GM13977 (cell line): ENCODE measurements at regions not wholly inside any gene's neighbourhood (a gene's known extent, or its start where the extent isn't known, plus 50 kb on each side); places are given as distances from the start of the nearest gene placed in this dataset.
"Not testable (repeated sequence)": the region's sequence is repeated elsewhere in the genome, so short reads cannot be mapped to it uniquely, and the experiment has no call there.

Experiments used
- DNase-seq: peaks from one replicate; pipeline ENCODE4 v3.0.0; 2012; ENCODE audit warnings: low spot score
- in situ Hi-C: fragments of 300-500 bp; cut with MboI; formaldehyde crosslinking; loops from one replicate; pipeline ENCODE4 v1.12.0; 2022; ENCODE audit warnings: low sequenced_read_pairs, low pct_unique_long_range_greater_than_20kb, mixed read lengths, inconsistent platforms; ENCODE audit not compliant: unreplicated experiment
- TF ChIP-seq, protein P1 (sequence below): IDR thresholded peaks from 2 replicates; pipeline ENCODE4 v1.5.1; 2012; ENCODE audit warnings: mild to moderate bottlenecking, control low read depth; ENCODE audit not compliant: insufficient read depth; ENCODE audit errors: extremely low read depth, missing control alignments

DNA sequence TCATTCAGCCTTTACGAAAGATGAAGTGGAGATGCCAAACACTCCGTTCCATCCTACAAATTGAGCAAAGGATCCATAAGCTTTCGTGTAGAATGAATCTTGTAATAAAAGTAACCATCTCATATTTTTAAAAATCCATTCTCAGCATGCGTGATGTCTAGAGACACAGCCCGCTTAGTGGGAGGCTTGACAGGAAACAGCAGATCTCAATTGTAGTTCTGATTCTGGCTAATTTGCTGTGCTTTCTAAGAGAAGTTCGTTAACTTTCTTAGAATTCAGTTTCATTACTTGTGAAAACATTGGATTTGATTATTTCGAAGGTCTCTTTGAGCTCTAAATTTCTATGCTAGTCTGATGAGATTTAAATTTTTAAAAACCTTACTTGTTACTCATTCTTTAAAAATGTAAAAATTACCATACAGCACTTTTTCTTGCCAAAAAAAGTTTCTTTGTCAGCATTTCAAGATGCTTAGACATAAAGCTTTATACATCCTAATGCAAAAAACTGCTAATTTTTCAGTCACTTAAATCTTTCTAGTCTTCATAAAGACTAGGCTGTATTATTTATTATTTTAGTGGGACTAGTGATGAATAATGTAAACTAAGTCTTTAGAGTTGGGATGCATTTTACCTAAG lies 66.9 kb upstream of the NEIL3 start:
- no peak for DNase-seq
- TF ChIP-seq, protein P1, sequence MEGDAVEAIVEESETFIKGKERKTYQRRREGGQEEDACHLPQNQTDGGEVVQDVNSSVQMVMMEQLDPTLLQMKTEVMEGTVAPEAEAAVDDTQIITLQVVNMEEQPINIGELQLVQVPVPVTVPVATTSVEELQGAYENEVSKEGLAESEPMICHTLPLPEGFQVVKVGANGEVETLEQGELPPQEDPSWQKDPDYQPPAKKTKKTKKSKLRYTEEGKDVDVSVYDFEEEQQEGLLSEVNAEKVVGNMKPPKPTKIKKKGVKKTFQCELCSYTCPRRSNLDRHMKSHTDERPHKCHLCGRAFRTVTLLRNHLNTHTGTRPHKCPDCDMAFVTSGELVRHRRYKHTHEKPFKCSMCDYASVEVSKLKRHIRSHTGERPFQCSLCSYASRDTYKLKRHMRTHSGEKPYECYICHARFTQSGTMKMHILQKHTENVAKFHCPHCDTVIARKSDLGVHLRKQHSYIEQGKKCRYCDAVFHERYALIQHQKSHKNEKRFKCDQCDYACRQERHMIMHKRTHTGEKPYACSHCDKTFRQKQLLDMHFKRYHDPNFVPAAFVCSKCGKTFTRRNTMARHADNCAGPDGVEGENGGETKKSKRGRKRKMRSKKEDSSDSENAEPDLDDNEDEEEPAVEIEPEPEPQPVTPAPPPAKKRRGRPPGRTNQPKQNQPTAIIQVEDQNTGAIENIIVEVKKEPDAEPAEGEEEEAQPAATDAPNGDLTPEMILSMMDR = no peak

DNA sequence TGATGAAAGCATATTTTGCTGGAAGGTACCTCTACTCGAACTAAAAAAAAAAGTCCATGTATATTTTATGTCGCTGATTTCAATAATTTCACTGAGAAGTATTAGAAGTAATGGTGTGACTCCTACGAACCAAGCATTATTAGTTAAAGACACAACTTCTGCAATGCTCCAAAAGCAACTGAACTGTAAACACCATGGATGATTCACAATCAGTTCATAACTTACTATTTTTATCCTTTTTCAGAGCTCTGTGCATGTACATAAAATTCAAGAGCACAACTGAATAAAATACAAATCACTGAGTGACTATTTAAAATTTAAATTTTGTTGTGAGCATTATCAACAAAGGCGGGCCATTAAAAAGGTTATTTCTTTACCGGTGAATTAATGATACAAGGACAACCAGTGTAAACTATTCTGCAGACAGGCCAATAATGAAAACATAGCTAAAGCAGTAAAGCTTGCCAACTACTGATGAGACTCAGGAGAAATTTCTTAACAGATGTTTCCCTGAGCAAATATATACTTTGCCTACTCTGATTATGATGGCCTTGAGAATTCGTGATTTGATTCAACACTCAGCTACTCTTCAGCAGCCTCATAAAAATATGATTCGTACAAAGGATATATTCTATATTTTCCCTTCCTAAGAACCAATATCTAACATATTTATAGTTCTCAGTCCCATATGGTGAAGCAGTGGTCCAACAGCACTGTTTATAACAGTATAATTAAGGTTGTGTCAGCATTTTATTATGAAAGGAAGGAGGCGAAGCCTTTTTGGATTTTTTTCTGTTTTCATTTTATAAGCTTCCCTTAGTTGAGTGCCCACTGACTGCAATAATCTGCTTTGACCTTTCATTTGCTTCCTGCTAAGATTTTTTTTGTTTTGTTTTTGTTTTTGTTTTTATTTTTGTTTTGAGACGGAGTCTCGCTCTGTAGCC lies 62.8 kb upstream of the NEIL3 start:
- in situ Hi-C loops = no loop called here
- TF ChIP-seq, protein P1 = no peak
- no peak for DNase-seq

More for the DNA sequence above, 66.9 kb upstream of the NEIL3 start:
- in situ Hi-C loops = no loop called here

DNA sequence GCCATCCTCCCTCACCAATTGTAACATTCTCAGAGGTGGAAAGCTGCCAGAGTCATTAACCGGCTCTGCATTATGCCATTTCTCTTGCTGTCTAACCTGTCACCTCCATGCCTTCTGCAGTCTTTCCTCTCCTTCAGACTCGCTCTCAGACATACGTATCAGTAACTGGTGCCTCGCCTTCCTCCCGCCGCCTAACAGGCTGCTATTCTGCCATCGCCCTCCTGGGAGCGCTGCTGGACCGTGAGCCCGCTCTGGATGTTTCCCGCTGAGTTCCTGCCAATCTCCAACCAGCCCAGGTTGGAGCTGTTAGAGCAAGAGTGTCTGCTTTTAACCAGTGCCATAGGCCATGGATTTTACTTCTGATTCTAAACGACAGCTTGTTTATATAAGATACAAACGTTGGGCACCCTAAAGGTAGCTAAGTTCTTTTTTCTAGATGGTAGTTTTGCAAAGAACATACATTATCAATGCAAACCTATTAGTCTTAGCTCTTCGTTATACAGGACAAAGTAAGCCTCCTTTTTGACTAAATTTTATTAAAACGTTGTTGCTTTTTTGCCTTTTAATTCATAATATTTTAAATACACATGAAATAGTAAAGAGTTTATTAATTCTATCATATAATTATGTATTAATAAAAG lies 59.5 kb upstream of the NEIL3 start:
- in situ Hi-C loops = no loop called here
- TF ChIP-seq, protein P1 = peak; percentile 98
- DNase-seq = peak; percentile 45

DNA sequence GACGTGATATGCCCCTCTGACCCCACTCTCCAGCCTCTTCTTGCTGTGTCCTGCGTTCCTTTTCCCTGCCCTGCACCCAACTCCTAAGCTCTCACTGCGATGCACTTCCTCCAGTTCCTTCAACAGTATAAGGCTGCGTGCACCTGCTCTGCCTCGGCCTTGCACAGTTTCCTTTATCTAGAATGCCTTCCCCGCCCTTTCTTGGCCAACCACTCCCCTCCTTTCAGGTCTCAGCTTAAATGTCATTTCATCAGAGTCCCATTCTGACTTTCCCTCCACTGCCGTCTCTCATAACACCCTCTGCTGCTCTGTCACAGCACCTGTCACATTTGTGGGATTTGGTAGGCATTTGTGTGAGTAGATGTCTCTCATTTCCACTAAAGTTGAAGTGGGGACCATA lies 58.4 kb upstream of the NEIL3 start:
- no peak for DNase-seq
- in situ Hi-C loops = no loop called here
- TF ChIP-seq, protein P1 = no peak

DNA sequence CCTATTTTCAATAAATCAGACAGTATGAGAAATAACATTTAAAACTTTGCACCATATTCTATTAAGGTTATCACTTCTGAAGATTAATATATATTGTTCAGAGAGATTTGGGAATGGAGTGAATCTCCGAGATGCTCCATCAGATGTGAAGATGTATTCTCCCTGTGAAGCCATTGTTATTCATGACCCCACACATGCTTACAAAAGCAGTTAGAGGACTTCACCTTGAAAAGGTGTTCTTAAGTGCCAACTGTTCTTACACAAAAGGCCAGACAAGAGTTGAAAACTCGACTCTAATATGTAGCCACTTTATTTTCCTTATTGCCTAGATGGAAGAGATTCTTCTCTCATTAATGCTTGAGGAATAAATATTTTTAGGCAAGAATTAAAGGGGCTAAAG lies 54.3 kb upstream of the NEIL3 start:
- TF ChIP-seq, protein P1 = no peak
- in situ Hi-C loops = no loop called here
- DNase-seq = no peak

DNA sequence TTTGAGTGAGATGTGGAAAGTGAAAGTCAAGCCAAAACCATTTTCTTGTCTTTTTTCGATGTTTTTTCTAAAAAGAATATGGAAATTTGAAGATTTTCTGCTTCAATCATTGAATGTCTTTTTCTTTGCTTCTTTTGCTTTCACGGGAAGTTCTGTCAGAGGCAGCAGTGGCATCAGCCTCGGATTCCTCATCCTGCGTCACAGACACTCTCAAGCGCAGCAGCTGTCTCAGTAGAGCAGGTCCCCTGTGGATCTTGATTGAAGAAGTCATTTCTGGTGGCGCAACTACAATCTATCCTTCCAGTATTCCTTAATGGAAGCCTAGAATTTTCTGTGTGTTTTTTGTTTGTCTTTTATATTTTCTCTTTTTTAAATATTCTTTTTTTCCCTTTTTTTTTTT lies 52.7 kb upstream of the NEIL3 start:
- no peak for DNase-seq
- in situ Hi-C loops = no loop called here
- TF ChIP-seq, protein P1 = no peak

DNA sequence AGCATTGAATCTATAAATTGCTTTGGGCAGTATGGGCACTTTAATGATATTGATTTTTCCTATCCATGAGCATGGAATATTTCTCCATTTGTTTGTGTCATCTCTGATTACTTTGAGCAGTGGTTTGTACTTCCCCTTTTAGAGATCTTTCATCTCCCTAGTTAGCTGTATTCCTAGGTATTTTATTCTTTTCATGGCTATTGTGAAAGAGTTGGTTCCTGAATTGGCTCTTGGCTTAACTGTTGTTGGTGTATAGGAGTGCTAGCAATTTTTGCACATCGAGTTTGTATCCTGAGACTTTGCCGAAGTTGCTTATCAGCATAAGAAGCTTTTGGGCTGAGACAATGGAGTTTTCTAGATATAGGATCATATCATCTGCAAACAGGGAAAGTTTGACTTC lies 50.2 kb upstream of the NEIL3 start:
- DNase-seq, in situ Hi-C loops: not testable (repeated sequence)
